ENCODE measurements at regions not wholly inside any gene's neighbourhood (a gene's known extent, or its start where the extent isn't known, plus 50 kb on each side); places are given as distances from the start of the nearest gene placed in this dataset.

GRCh38 chr16:51967646-51968045 lies 579.3 kb downstream of the TOX3 start:
- TF ChIP-seq CTCF (conservative IDR thresholded peaks at IDR 0.05; ENCODE audit: low read length) = no peak
- TF ChIP-seq EZH2phosphoT487 (IDR thresholded peaks at IDR 0.05; ENCODE audit: borderline replicate concordance) = no peak
